ENCODE measurements at regions not wholly inside any gene's neighbourhood (a gene's known extent, or its start where the extent isn't known, plus 50 kb on each side); places are given as distances from the start of the nearest gene placed in this dataset.
"Not testable (repeated sequence)": the region's sequence is repeated elsewhere in the genome, so short reads cannot be mapped to it uniquely, and the experiment has no call there.

DNA sequence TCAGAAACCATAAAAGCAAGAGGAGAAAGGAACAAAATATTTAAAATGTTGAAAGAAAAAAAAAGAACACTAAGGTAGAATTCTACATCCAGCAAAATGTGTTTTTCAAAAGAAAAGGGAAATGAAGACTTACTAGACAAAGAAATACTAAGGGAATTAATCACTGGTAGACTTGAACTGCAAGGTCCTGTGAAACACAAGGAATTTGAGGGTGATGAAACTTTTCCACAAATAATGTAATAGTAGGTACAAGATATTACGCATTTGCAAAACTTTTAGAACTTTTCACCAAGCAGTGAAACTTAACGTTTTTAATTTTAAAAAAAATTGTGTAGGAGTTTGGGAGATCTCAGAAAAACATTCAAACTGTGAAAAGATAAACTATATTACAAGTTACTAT, 180.3 kb upstream of the MAGEB16 start:
- DNase-seq = no peak

DNA sequence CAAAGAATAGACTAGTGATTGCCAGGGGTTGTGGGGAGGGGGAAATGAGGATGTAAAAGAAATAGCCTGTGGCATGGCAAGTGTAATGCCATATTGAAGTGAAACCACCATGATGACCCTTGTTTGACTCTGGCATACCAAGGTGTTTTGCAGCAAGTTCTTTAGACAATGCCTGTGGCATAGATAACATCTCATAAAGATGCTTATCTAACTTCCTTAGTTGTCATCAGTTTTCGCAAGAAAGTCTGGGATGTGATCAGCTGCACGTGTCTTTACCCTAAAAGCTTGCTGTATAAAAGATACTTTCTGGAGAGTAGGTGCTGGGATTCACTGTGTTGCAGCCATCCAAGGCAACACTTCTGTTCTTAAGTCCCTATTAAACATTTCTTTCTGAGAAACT, 176.1 kb upstream of the MAGEB16 start:
- no peak for DNase-seq

DNA sequence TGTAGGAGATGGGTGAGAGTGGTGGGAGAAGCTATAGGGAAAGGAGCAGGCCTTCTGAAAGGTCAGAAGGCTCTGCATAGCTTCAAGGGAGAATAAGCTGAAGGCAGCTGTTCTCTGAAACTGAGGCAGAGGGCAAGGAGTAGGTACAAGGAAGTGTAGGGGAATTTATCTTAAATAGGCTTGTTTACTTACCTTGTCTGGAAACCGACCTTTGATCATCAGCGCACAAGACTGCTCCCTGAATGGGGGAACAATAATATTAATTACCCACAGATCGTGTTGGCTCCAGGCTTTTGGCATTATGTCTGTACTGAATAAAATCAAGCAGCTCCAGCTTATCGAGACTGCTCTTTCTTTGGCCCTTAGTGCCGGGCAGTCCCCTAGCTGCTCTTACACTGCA, 175.5 kb upstream of the MAGEB16 start:
- no peak for DNase-seq

DNA sequence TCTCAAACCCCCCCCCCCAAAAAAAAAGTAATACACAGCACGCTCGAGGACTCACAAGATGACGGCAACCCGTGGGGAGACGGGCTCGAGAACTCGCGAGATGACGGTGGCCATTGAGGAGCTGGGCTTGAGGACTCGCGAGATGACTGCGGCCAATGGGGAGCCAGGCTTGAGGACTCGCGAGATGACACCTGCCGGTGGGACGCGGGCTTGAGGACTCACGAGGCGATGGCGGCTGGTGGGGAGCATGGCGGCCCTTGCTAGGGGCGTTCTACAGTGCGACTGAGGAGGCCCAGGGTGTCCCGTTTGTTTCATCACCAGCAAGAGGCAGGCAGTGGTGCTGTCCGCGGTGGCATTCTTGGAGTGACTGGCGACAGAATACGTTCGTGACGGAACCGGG, 172.4 kb upstream of the MAGEB16 start:
- DNase-seq = no peak

DNA sequence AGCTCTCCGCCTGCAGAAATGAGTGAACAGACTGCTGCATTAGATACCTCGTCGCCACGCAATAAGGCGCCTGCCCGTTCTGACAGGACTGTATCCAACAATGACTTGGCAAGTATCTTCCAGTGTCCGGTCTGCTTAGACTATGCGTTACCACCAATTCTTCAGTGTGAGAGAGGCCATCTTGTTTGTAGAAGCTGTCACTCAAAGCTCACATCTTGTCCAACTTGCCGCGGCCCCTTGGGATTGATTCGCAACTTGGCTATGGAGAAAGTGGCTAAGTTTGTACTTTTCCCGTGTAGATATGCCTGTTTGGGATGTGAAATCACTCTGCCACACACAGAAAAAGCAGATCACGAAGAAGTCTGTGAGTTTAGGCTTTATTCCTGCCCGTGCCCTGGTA, 172.0 kb upstream of the MAGEB16 start:
- no peak for DNase-seq

DNA sequence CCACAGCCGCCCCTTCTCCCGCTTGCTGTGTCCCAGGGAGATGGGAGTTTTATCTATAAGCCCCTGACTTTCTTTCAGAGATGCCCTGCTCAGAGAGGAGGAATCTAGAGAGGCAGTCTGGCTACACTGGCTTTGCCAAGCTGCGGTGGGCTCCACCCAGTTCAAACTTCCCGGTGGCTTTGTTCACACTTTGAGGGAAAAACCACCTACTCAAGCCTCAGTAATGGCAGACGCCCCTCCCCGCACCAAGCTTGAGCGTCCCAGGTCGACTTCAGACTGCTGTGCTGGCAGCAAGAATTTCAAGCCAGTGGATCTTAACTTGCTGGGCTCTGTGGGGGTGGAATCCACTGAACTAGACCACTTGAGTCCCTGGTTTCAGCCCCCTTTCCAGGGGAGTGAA, 162.2 kb upstream of the MAGEB16 start:
- DNase-seq = not testable (repeated sequence)

DNA sequence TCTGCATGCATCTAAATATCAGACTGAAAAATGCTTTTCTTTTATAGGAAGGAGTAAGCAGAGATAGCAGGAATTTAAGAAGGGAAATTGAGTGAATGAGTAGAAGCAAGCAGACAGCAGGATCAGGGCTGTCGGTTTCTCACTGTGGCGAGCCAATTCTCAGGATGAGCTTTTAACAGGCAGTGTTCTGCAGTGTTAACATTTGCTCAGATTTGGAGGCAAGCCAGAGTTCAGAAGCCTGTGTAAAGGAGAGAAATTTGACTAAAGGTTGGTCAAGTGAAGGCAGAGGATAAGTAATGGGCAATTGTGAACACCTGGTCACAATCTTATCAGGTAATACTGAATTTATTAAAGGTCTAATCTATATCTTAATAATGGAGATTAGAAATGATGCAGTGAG, 133.3 kb upstream of the MAGEB16 start:
- peak in 1 of 3 donors; percentile 1 for DNase-seq

DNA sequence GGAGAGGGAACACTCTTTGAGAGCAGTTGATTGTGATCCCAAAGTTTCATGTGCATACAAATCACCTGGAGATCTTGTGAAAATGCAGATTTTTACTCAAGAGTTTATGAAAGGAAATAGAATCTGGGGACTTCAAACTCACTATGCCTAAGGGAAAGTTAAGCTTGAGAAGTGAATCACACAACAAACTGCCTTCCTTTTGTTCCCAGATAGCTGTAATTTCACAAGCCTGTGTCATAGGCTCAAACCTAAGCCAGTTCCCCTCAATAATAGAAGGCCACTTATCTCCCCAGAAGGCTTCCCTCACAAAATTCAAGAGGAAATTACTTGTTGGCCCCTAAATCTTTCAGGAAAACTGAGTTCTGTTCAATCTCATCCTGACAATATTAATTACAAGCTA, 132.8 kb upstream of the MAGEB16 start:
- DNase-seq = no peak

DNA sequence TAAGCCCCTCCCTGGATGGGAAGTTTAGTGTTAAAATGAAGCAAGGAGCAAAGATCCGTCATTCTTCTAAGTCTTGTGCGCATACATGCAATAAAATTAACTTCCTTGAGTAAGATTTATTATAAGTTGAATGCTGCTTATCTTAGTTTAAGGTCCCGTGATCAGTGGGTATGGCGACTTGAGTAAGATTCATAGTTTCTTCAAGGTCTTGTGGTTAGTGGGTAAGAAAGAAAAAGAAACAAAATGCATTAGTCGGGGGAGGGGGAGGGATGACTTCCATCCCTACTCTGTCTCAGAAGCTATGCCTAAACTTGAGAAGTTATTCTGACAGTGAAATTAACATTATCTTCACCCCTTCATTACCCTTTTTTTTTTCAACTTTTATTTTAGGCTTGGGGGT, 127.3 kb upstream of the MAGEB16 start:
- no peak for DNase-seq

DNA sequence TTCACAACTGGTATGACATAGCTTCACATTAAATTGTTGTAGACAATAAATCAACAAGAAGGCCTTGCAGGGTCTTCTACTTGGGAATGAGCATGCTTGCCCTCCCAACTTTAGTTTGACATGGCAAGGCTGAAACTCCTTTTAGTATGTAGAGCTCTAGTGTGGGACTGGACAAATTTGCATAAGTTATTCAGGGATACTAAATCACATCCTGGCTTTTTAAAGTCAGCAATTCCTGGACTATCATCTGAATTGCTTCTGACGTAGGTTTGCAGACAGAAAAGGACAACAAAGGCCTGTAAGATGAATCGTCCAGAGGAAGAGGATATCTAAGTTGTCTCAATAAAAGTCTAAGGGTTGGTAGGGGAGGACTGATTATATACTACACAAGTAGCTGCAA, 123.0 kb upstream of the MAGEB16 start:
- DNase-seq = no peak

DNA sequence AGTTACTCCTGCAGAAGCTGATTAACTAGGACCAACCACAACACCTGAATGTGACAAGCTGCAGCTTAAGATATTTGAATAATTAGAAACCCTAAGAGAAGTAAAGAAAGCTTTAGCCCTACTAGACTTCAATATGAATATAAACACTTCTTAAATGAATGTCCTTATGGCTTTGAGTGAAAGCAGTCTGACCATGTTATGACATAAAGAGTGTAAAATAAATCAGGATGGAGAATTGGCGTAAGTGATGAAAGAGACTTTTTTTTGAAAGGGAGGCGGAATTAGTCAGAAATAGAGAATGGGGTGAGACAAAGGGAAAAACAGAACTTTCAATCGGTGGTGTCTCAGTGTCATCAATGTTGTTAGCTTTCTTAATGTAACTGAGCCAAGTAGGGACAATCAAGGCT, 117.2 kb upstream of the MAGEB16 start:
- DNase-seq = no peak

DNA sequence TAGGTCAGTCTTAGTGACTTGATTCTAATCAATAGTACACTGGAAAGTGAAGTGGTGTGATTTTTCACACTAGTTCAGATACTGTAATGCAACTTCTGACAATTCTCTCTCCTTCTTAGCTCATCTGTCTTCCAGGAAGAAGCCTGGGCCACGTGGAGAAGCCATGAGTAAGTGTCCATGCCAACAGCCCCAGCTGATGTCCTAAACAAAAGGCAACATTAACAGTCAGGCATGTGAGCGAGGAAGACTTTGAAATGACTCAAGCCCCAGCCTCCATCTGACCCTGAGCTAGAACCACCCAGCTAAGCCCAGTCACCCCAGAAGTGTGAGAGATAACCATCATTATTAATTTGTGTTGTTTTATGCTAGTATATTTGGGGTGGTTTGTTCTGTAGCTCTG, 115.7 kb upstream of the MAGEB16 start:
- DNase-seq = no peak

DNA sequence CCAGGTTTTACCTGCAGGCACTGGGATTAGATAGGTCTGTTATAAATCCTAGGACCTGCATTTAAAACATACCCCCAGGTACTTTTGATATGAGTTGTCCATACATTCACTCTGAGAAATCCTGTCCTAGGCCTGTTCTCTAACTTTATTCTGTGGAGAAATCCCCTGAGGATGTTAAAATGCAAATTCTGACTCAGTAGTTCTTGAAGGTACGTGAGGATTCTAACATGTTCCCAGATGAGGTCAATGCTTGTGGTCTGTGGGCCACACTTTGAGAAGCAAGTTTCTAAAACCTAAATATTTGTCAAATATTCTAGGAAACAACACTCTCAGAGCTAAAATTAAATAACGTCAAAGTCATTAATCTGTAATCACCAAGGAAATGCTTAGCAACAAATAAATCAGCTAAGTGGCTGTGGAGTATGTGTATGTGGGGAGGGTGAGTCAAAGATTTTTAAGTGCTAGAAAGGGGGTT, 101.3 kb upstream of the MAGEB16 start:
- DNase-seq = no peak

DNA sequence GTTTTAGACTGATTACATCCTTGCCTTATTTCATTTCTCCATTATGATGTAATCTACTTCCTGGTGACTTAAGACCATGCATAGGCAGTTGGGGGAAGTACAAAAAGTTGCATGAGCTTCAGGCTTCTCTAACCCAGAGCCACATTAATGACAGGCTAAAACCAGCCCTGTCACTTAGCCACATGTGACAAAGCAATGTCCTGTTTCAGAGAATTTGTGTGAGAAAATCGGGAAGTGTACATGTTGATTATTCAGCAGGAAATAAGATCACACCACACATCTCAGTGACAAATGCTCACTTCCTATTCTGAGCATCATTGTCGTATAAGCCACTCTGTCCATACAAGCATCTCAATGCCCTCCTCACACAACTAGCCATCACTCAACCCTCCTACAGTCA, 98.5 kb upstream of the MAGEB16 start:
- no peak for DNase-seq

DNA sequence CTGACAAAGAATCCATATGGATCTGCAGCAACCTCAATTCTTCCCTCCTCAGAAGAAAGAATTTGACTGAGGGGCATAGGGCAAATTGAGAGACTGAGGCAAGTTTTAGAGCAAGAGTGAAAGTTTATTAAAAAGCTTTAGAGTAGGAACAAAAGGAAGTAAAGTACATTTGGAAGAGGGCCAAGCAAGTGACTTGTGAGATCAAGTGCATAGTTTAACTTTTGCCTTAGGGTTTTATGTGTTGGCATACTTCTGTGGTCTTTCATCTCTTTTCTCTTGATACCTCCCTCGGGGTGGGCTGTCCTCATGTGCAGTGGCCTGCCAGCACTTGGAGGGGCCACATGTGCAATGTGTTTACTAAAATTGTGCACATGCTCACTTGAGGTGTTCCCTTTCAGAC, 98.0 kb upstream of the MAGEB16 start:
- DNase-seq = no peak

DNA sequence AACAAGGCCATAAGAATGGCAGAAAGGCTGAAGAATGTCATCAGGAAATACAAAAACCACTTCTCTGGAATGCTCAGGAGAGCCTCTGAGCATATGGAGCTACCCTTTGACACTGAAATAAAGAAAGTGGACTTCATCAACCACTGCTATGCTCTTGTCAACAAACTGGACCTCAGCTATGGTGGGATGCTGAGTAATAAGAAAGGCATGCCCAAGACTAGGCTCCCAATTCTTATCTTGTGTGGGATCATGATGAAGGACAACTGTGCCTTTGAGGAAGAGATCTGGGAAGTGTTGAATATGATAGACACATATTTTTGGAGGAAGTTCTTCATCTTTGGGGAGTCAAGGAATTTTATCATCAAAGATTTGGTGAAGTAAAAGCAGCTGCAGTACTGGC, 86.9 kb upstream of the MAGEB16 start:
- DNase-seq = no peak

DNA sequence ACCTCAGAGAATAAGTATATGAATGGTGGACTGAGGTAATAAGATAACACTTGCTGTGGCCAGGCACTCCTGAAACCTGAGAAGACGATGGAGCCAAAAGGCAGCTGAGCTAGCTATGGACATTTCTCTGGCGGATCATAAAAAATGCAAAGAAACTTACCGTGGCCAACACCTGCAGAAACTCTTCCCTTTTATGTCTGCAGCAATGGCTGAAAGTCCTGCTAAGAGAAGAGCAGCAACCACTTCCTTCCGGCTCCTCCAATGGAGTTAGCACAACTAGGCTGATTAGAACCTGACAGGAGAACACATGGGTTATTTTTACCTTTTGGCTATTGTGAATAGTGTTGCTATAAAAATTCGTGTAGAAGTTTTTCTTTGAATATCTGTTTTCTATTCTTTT, 76.0 kb upstream of the MAGEB16 start:
- DNase-seq = no peak

DNA sequence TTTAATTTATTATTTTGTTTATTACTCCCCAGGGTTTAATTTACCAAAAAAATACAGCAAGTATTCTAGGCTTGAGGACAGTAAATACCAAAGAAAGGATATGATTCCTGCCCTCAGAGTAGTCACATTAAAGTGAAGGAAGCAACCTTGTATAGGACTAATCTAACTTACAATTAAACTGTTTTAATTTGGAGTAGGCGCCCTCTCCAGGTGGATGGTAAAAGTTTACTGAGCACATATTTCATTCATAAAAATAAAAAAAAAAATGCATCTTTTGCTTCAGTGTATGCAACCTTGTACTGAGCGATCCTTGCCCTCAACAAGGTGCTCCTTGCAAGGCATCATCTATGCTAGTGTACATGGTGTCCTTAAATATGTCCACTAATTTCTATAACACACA, 72.0 kb upstream of the MAGEB16 start:
- DNase-seq = no peak

DNA sequence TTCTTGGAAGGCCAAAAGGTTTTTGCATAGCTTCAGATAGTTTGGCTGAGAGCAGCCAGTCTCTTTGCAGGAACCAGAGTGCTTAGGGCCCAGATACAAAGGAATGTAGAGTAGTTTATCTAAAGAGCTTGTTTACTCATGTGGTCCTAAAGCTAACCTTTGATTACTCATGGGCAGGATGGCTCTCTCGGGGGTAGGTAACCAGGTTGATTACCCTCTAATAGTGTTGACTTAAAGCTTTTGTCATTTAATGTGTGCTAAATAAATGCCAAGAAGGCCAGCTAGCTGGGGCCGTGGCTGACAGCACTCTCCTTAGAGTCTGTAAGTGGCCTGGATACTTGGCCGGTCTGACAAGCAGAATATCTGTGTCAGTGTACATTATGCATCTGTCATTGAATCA, 69.7 kb upstream of the MAGEB16 start:
- DNase-seq = no peak

DNA sequence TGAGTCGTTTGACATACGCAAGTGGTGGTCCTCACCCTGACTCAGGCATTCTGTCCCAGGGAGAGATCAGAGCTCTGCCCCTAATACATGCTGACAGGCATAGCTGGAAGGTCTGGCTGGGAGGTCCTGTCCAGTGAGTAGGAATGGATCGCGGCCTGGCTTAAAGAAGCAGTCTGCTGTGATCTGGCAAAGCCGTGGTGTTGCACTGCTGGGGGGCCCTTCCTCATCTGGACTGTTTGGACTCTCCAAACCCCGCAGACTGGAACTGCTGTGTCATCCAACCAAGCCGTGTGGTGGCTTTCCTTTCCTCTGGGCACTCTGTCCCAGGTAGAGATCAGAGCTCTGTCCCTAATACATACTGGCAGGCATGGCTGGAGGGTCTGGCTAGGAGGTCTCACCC, 64.3 kb upstream of the MAGEB16 start:
- no peak for DNase-seq

DNA sequence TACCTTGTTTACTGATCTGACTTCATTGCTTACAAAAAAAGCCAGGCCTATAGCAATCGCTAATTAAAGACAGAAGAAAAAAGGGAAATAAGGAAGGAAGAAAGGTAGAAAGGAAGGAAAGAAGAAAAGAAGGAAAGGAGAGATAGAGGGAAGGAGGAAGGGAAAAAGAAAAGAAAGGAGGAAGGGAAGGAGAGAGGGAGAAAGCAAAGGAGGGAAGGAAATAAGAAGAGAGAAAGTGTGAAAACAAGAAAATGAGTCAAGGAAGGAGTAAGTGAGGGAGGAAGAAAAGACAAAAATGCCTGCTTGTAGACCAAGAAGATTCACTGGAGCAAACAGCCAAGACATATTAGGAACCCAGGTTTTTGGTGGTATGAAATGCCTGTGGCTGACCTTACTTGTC, 57.0 kb upstream of the MAGEB16 start:
- DNase-seq = no peak

DNA sequence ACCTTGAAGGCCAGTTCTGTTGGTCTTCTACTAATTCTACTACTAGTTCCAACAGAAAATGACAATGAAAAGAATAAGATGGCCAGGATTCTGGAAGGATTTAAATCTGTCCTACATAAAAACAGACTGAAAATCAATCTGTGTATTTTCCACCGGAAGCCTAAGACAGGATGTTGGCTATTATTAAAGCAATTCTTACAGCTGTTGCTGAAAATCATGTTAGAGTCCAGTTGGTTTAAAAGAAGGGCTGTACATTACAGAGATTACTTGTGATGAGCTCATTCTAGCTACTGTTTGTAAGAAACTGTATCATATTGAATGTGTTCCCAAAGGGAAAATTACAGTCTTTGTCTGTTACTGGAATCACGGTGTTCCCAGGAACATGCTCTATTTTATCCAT, 54.8 kb upstream of the MAGEB16 start:
- peak in 2 of 3 donors; percentile 10 to 42 for DNase-seq

Measured in muscle of back (tissue), 3 donors.